Activated T-helper 1 cell treated with anti-CD3 and anti-CD28 coated beads, Interleukin-12 subunit alpha, Interleukin-12 subunit beta, Interleukin-2, Interleukin-4 antibody, amounts not matched to agents 30 ng/mL and 10 ng/mL and 1 ng/mL, durations not matched to agents 14 hours and 24 hours and 36 hours (primary cell): ENCODE measurements at regions not wholly inside any gene's neighbourhood (a gene's known extent, or its start where the extent isn't known, plus 50 kb on each side); places are given as distances from the start of the nearest gene placed in this dataset.

Source experiments
- DNase-seq: peaks from one replicate; pipeline ENCODE4 v3.0.0; 2021; ENCODE audit warnings: low spot score
- H3K27ac Mint-ChIP-seq: one replicate; pipeline ENCODE4 v1.8.0; 2021; ENCODE audit warnings: mild to moderate bottlenecking, mixed read lengths
- H3K27me3 Mint-ChIP-seq: one replicate; pipeline ENCODE4 v1.8.0; 2022; ENCODE audit warnings: mild to moderate bottlenecking, moderate library complexity, mixed read lengths; ENCODE audit not compliant: insufficient read depth
- H3K36me3 Mint-ChIP-seq: one replicate; pipeline ENCODE4 v1.8.0; 2021; ENCODE audit warnings: low read depth, mixed read lengths
- H3K4me1 Mint-ChIP-seq: one replicate; pipeline ENCODE4 v1.8.0; 2021; ENCODE audit warnings: low read depth, mixed read lengths
- H3K4me3 Mint-ChIP-seq: one replicate; pipeline ENCODE4 v1.8.0; 2021; ENCODE audit warnings: mild to moderate bottlenecking, moderate library complexity, mixed read lengths
- H3K9me3 Mint-ChIP-seq: one replicate; pipeline ENCODE4 v1.8.0; 2021; ENCODE audit warnings: mixed read lengths
- intact Hi-C: fragments of 100-400 bp; cut with micrococcal nuclease; formaldehyde crosslinking; loops from one replicate; pipeline ENCODE4 v1.15.1; 2024

DNA sequence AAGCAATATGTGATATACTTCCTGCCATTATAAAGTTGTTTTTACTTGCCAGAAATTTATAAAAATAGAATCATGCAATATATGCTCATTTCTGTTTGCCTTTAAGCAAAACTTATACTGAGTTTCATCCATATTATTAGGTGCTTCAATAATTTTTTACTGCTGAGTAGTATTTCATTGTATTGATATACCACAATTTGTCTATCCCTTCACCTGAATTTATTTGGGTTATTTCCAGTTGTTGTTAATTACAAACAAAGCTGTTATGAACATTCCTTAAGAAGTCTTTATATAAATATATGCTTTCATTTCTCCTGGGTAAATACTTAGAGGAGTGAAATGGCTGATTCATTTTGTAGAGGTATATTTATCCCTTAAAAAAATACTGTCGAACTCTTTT lies 864.1 kb downstream of the HACE1 start:
- H3K27me3 Mint-ChIP-seq, result no peaks in the 10 kb centered on the region
- no peak overlapping the region for H3K27ac Mint-ChIP-seq
- intact Hi-C loops, result no loop called here
- no peaks in the 10 kb centered on the region for H3K4me1 Mint-ChIP-seq
- no peaks in the 10 kb centered on the region for H3K36me3 Mint-ChIP-seq
- H3K9me3 Mint-ChIP-seq, result no peaks in the 10 kb centered on the region
- DNase-seq, result no peak
- no peak overlapping the region for H3K4me3 Mint-ChIP-seq

DNA sequence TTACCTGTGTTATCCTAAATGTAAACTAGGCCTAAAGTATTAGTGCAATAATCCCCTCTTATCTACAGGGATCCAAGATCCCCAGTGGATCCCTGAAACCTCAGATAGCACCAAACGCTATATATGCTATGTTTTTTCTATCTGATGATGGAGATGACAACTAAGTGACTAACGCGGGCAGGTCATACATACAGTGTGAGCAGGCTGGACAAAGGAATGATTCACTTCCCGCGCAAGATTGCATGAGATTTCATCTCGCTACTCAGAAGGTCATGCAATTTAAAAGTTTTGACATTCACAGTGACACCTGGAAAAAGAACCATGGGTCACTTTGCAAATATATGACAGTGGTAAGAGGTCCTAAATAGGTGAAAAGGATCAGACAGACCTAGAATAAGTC lies 875.9 kb downstream of the HACE1 start:
- no peaks in the 10 kb centered on the region for H3K36me3 Mint-ChIP-seq
- no peak for DNase-seq
- no peaks in the 10 kb centered on the region for H3K9me3 Mint-ChIP-seq
- H3K27me3 Mint-ChIP-seq, result no peaks in the 10 kb centered on the region
- no peak overlapping the region for H3K27ac Mint-ChIP-seq
- no peaks in the 10 kb centered on the region for H3K4me1 Mint-ChIP-seq
- intact Hi-C loops, result no loop called here
- no peak overlapping the region for H3K4me3 Mint-ChIP-seq

DNA sequence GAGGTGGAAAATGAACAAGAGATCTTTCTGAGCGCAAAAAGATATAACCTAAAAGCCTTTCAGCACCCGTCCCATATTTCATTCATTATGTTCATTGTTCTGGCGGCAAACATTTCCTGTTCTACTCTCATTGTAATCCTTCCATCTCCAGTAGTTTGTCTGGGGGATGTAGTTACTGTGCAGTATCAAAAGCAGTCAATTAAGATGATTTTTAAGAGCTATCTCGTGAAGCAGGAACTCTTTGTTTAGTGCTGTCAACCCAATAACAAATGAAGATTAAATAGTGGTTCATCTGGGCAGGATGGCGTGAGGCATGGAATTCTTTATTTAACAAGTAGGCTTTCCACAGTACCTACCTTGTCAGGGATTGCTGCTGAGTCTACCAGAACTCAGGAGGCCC lies 876.7 kb downstream of the HACE1 start:
- Mint-ChIP-seq H3K36me3 (no peaks in the 10 kb centered on the region), H3K27me3 (no peaks in the 10 kb centered on the region)
- intact Hi-C loops, result no loop called here

DNA sequence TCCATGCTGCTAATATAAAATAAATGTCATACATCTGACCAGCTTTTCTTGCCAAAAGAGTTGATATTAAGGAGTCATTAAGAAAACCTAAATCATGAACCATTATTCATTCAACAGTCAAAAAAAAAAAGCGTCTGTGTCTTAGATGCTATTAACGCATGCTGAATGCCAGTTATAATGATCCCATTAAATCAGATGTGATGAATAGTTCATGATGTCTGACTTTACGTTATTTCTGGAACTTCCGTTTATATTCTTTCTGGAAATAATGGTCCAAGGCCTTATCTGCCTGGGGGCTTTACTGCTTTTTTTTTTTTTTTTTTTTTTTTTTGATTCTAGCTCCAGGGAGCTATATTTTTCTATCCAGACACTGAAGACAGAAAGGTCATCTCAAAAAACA lies 877.1 kb downstream of the HACE1 start:
- no peak overlapping the region for H3K27ac Mint-ChIP-seq
- H3K4me3 Mint-ChIP-seq, result no peak overlapping the region
- H3K36me3 Mint-ChIP-seq, result no peaks in the 10 kb centered on the region
- intact Hi-C loops, result no loop called here
- H3K9me3 Mint-ChIP-seq, result no peaks in the 10 kb centered on the region
- no peaks in the 10 kb centered on the region for H3K4me1 Mint-ChIP-seq
- DNase-seq, result no peak
- H3K27me3 Mint-ChIP-seq, result no peaks in the 10 kb centered on the region

More for the DNA sequence above, 876.7 kb downstream of the HACE1 start:
- Mint-ChIP-seq H3K4me1 (no peaks in the 10 kb centered on the region), H3K27ac (no peak overlapping the region), H3K9me3 (no peaks in the 10 kb centered on the region), H3K4me3 (no peak overlapping the region)
- DNase-seq, result no peak

DNA sequence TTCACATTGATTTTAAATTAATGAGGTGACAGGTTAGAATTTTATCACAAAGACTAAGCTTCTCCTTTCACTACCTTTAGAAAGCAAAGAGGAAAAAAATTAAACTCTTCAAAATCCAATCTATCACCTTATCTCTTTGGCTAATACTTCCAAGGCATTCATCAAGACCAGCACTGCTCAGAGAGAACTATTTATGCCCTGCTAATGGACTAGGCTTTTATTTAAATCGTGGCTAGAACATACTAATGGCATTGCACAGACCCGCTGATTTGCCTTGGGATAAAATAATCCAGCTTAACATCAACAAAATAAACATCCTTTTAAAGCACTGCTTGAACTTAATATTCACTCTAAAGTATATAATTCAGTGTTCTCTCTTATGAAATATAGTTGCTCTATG lies 880.4 kb downstream of the HACE1 start:
- H3K36me3 Mint-ChIP-seq, result no peaks in the 10 kb centered on the region
- H3K27me3 Mint-ChIP-seq, result no peaks in the 10 kb centered on the region
- intact Hi-C loops, result no loop called here
- no peaks in the 10 kb centered on the region for H3K4me1 Mint-ChIP-seq
- DNase-seq, result no peak
- H3K4me3 Mint-ChIP-seq, result no peak overlapping the region
- H3K27ac Mint-ChIP-seq, result no peak overlapping the region
- H3K9me3 Mint-ChIP-seq, result no peaks in the 10 kb centered on the region

DNA sequence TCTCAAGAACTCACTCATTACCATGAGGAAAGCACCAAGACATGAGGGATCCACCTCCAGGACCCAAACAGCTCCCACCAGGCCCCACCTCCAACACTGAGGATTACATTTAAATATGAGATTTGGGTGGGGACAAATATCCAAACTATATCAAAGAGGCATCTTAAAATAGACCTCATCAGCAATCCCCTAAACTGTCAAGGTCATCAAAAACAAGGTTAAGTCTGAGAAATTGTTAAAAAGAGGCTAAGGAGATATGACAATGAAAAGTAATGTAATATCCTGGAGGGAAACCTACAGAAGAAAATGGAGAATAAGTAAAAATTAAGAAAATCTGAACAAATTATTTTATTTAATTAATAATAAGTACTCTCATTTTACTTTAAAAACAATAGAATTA lies 922.3 kb downstream of the HACE1 start:
- H3K36me3 Mint-ChIP-seq, result no peaks in the 10 kb centered on the region

DNA sequence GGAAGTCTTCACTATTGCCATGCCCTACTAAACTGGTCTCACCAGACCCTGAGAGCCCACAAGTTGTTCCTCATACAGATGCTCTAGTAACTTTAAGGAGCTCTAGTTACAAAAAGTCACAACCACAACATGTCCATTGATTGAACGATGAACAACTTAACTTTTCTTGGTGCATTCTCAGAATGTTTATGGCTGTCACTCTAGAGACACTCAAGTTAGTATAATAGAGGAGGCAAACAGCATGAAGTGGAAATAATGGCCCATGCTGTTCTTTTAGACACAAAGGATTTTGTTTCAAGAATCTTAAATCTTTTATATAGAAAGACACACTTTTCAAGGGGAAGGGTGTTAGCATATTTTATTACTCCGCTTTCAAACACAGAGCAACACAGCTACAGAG lies 934.4 kb downstream of the HACE1 start:
- H3K36me3 Mint-ChIP-seq, result no peaks in the 10 kb centered on the region
- no peaks in the 10 kb centered on the region for H3K4me1 Mint-ChIP-seq
- DNase-seq, result no peak
- H3K27me3 Mint-ChIP-seq, result no peaks in the 10 kb centered on the region
- no peak overlapping the region for H3K27ac Mint-ChIP-seq
- intact Hi-C loops, result no loop called here
- H3K4me3 Mint-ChIP-seq, result no peak overlapping the region
- H3K9me3 Mint-ChIP-seq, result peaks cover 6% of the 10 kb centered on the region

More for the DNA sequence above, 922.3 kb downstream of the HACE1 start:
- no peak for DNase-seq
- H3K27me3 Mint-ChIP-seq, result no peaks in the 10 kb centered on the region
- intact Hi-C loops, result no loop called here
- no peaks in the 10 kb centered on the region for H3K4me1 Mint-ChIP-seq
- H3K9me3 Mint-ChIP-seq, result no peaks in the 10 kb centered on the region
- H3K27ac Mint-ChIP-seq, result no peak overlapping the region
- no peak overlapping the region for H3K4me3 Mint-ChIP-seq

DNA sequence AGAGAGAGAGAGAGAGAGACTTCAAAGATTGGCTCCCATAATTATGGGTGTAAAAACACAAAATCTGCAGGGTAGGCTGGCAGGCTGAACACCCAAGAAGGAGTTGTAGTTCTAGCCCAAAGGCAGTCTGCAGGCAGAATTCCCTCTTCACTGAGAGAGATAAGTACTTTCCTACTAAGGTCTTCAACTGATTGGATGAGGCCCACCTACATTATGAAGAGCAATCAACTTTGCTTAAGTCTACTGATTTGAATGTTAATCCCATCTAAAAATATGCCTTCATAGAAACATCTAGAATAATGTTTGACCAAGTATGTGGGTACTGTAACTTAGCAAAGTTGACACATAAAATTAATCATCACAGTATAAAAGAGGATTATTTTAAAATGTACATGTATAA lies 949.7 kb downstream of the HACE1 start:
- H3K27me3 Mint-ChIP-seq, result no peaks in the 10 kb centered on the region
- DNase-seq, result no peak
- intact Hi-C loops, result no loop called here
- H3K27ac Mint-ChIP-seq, result no peak overlapping the region
- no peaks in the 10 kb centered on the region for H3K4me1 Mint-ChIP-seq
- H3K36me3 Mint-ChIP-seq, result no peaks in the 10 kb centered on the region
- no peak overlapping the region for H3K4me3 Mint-ChIP-seq
- H3K9me3 Mint-ChIP-seq, result no peaks in the 10 kb centered on the region

DNA sequence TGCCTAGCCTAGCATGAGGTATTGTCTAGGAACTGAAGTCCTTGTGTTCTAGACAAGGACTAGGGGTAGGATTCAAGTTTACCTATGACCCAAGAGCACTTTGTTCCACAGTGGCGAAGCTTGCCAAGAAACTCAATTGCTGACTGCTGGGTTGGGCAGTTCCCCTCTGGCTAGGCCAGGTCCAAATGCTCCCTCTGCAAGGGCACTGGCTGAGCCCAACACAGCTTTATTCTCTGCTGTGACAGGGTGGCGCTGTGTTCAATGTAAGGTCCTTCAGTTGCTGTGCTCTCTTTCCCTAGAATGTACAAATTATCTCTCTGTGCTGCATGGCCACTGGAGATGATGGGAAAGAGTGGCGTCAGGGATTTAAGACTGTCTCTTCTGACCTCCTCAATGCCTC lies 950.8 kb downstream of the HACE1 start:
- H3K9me3 Mint-ChIP-seq, result no peaks in the 10 kb centered on the region
- no peaks in the 10 kb centered on the region for H3K36me3 Mint-ChIP-seq
- H3K27me3 Mint-ChIP-seq, result no peaks in the 10 kb centered on the region
- H3K4me3 Mint-ChIP-seq, result no peak overlapping the region
- H3K27ac Mint-ChIP-seq, result no peak overlapping the region
- no peak for DNase-seq
- no peaks in the 10 kb centered on the region for H3K4me1 Mint-ChIP-seq
- intact Hi-C loops, result no loop called here

DNA sequence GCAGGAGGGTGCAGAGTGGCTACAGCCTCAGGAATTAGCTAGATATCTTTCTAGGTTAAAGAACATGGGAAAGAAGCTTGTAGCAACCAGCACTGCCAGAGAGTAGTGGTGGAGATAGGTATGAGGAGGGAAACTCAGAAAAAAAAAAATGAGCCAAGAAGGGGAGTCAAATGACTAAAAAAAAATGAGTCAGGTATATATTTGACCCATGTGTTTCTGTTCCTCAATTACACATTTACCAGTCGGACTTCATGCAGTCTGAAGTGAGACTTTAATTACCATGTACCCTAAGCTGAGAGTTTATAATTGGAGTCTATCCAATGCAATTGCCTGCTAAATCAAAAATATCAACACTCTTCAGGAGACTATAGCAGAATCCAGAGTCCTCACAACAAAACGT lies 964.6 kb downstream of the HACE1 start:
- no peak for DNase-seq
- no peaks in the 10 kb centered on the region for H3K4me1 Mint-ChIP-seq
- H3K4me3 Mint-ChIP-seq, result no peak overlapping the region
- intact Hi-C loops, result no loop called here
- no peaks in the 10 kb centered on the region for H3K9me3 Mint-ChIP-seq
- no peaks in the 10 kb centered on the region for H3K36me3 Mint-ChIP-seq
- H3K27ac Mint-ChIP-seq, result no peak overlapping the region
- H3K27me3 Mint-ChIP-seq, result no peaks in the 10 kb centered on the region

DNA sequence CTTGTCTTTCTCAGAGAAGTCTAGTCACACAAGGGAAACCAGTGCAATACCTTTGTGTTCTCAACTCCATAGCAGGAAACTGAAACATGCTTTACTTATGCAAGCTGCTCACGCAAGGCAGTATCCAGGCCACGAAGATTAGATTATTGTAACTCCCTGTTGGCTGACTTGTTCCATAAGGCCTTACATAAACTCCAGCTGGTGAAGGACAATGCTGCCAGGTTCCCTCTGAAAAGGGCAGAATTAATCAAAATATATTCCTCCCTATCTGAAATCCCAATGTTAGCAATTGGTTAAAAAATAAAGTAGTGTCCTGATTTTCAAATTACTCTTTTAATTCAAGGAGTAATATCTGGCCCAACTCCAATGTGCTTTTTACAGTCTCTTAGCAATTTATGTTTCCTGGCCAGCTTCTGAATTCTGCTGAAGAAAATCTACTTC lies 966.6 kb downstream of the HACE1 start:
- intact Hi-C loops, result no loop called here
- no peaks in the 10 kb centered on the region for H3K36me3 Mint-ChIP-seq

DNA sequence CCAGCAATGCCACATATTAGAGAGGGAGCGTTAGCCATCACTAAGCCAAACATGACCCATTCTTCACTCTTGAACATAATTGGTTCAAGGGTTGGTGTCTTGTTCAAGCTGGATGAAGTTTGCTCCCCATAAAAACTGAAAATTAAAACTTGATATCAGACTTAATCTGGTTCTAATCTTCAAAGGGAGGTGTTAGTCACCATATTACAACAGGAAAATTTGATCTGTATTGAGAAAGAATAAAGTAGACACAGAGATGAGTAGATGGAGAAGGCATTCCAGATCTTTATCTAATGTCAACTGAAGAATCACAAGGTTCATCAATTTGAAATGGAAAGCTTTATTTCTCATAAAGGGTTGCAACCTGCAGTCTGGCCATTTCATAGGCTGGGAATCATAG lies 972.8 kb downstream of the HACE1 start:
- H3K4me1 Mint-ChIP-seq, result no peaks in the 10 kb centered on the region
- intact Hi-C loops, result no loop called here
- no peak overlapping the region for H3K27ac Mint-ChIP-seq
- H3K27me3 Mint-ChIP-seq, result no peaks in the 10 kb centered on the region
- no peak for DNase-seq
- H3K4me3 Mint-ChIP-seq, result no peak overlapping the region
- no peaks in the 10 kb centered on the region for H3K9me3 Mint-ChIP-seq
- H3K36me3 Mint-ChIP-seq, result no peaks in the 10 kb centered on the region

More for the DNA sequence above, 966.6 kb downstream of the HACE1 start:
- no peaks in the 10 kb centered on the region for H3K4me1 Mint-ChIP-seq
- DNase-seq, result no peak
- H3K27ac Mint-ChIP-seq, result no peak overlapping the region
- no peaks in the 10 kb centered on the region for H3K9me3 Mint-ChIP-seq
- H3K27me3 Mint-ChIP-seq, result no peaks in the 10 kb centered on the region
- H3K4me3 Mint-ChIP-seq, result no peak overlapping the region

DNA sequence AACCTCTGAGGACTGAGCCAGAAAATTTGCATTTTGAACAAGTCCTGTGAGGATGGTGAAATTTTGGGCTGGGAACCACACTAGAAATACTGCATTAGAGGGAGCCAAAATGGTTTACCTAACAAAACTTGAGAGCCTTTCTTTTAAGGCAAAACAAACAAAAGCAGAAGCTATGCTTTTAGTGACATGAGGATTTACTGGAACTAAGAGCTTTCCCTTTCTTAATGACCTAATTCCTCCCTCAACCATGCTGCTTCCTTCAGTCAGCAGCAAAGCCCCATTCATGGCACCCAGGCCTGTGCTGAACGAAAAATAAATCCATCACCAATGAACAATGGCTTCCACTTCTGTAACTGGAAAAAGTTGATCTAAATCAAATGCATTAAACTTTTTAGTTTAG lies 974.3 kb downstream of the HACE1 start:
- no peak overlapping the region for H3K4me3 Mint-ChIP-seq
- no peaks in the 10 kb centered on the region for H3K9me3 Mint-ChIP-seq
- no peaks in the 10 kb centered on the region for H3K36me3 Mint-ChIP-seq
- no peak overlapping the region for H3K27ac Mint-ChIP-seq
- no peaks in the 10 kb centered on the region for H3K4me1 Mint-ChIP-seq
- no peak for DNase-seq
- no peaks in the 10 kb centered on the region for H3K27me3 Mint-ChIP-seq
- intact Hi-C loops, result no loop called here

DNA sequence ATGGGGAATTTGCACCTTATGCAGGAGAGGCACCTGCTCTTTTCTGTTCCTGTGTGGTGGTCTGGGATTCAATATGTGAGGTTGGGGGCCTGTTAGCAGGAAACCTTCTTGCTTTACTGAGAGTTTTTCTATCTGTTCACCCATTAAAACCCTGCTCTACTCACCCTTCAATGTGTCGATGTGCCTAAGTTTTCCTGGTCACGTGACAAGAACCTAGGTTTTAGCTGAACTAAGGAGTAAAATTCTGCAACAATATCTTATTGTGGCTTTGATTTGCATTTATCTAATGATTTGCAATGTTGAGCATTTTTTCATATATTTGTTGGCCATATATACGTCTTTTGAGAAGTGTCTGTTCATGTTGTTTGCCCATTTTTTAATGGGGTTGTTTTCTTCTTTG lies 979.9 kb downstream of the HACE1 start:
- no peak overlapping the region for H3K4me3 Mint-ChIP-seq

More for the DNA sequence above, 979.9 kb downstream of the HACE1 start:
- Mint-ChIP-seq H3K27ac (no peak overlapping the region), H3K27me3 (no peaks in the 10 kb centered on the region), H3K36me3 (no peaks in the 10 kb centered on the region), H3K4me1 (no peaks in the 10 kb centered on the region), H3K9me3 (no peaks in the 10 kb centered on the region)
- intact Hi-C loops, result no loop called here
- DNase-seq, result no peak
